SK-N-SH treated with all-trans-retinoic acid at 6 μM for 48 hours (cell line): ENCODE measurements at regions not wholly inside any gene's neighbourhood (a gene's known extent, or its start where the extent isn't known, plus 50 kb on each side); places are given as distances from the start of the nearest gene placed in this dataset.

ENCODE experiments used
- ATAC-seq: fragments of 200-7000 bp; cut with Tn5 transposase; 3 replicates; pipeline ENCODE4 v1.9.1; 2020; ENCODE audit warnings: mild to moderate bottlenecking, moderate library complexity
- ARNTL ChIP-seq: fragments of 450-650 bp; formaldehyde crosslinking; IDR thresholded peaks from 2 replicates; pipeline ENCODE4 v1.5.0; 2020; ENCODE audit warnings: low read depth, mild to moderate bottlenecking, moderate library complexity, borderline replicate concordance
- BACH2 ChIP-seq: fragments of 250-450 bp; sonication (Bioruptor Pico); IDR thresholded peaks from 2 replicates; pipeline ENCODE4 v1.9.0; 2021; ENCODE audit warnings: mild to moderate bottlenecking, borderline replicate concordance
- CREB5 ChIP-seq: fragments of 250-450 bp; sonication (Bioruptor Pico); IDR thresholded peaks from 2 replicates; pipeline ENCODE4 v1.5.1; 2020; ENCODE audit warnings: low read depth, mild to moderate bottlenecking, moderate library complexity
- CSDC2 ChIP-seq: fragments of 250-450 bp; sonication (Bioruptor Pico); IDR thresholded peaks from 2 replicates; pipeline ENCODE4 v1.5.0; 2020; ENCODE audit warnings: mild to moderate bottlenecking, moderate library complexity
- CSRNP3 ChIP-seq: fragments of 250-450 bp; sonication (Bioruptor Pico); IDR thresholded peaks from 2 replicates; pipeline ENCODE4 v1.5.1; 2021; ENCODE audit warnings: mild to moderate bottlenecking, moderate library complexity
- ESRRG ChIP-seq: fragments of 250-450 bp; sonication (Bioruptor Pico); IDR thresholded peaks from 2 replicates; pipeline ENCODE4 v1.6.1; 2021; ENCODE audit warnings: mild to moderate bottlenecking
- GLIS3 ChIP-seq: fragments of 250-450 bp; sonication (Bioruptor Pico); IDR thresholded peaks from 2 replicates; pipeline ENCODE4 v1.5.0; 2020; ENCODE audit warnings: mild to moderate bottlenecking, moderate library complexity
- ISL1 ChIP-seq: fragments of 250-450 bp; sonication (Bioruptor Pico); IDR thresholded peaks from 2 replicates; pipeline ENCODE4 v2.1.2; 2022; ENCODE audit warnings: mild to moderate bottlenecking, moderate library complexity
- OSR1 ChIP-seq: fragments of 250-450 bp; sonication (Bioruptor Pico); IDR thresholded peaks from 2 replicates; pipeline ENCODE4 v1.8.0; 2022; ENCODE audit warnings: moderate library complexity, mild to moderate bottlenecking, inconsistent platforms
- PATZ1 ChIP-seq: fragments of 250-450 bp; sonication (Bioruptor Pico); IDR thresholded peaks from 2 replicates; pipeline ENCODE4 v1.8.0; 2020; ENCODE audit warnings: mild to moderate bottlenecking, moderate library complexity, borderline replicate concordance
- POU6F1 ChIP-seq: fragments of 250-450 bp; sonication (Bioruptor Pico); IDR thresholded peaks from 2 replicates; pipeline ENCODE4 v1.8.0; 2021; ENCODE audit warnings: low read depth, mild to moderate bottlenecking, moderate library complexity, borderline replicate concordance
- PPARA ChIP-seq: fragments of 250-450 bp; sonication (Bioruptor Pico); IDR thresholded peaks from 2 replicates; pipeline ENCODE4 v1.5.0; 2020; ENCODE audit warnings: mild to moderate bottlenecking, borderline replicate concordance
- RARB ChIP-seq: fragments of 250-450 bp; sonication (Bioruptor Pico); IDR thresholded peaks from 2 replicates; pipeline ENCODE4 v1.8.0; 2021; ENCODE audit warnings: mild to moderate bottlenecking, moderate library complexity
- SNAI2 ChIP-seq: fragments of 250-450 bp; sonication (Bioruptor Pico); IDR thresholded peaks from 2 replicates; pipeline ENCODE4 v1.5.0; 2020; ENCODE audit warnings: mild to moderate bottlenecking, moderate library complexity
- TCF4 ChIP-seq: fragments of 250-450 bp; sonication (Bioruptor Pico); IDR thresholded peaks from 2 replicates; pipeline ENCODE4 v1.8.0; 2021; ENCODE audit warnings: mild to moderate bottlenecking, moderate library complexity, borderline replicate concordance
- TOX ChIP-seq: fragments of 250-450 bp; sonication (Bioruptor Pico); IDR thresholded peaks from 2 replicates; pipeline ENCODE4 v1.8.0; 2021; ENCODE audit warnings: mild to moderate bottlenecking, moderate library complexity, borderline replicate concordance
- TSHZ2 ChIP-seq: fragments of 250-450 bp; sonication (Bioruptor Pico); IDR thresholded peaks from 2 replicates; pipeline ENCODE4 v1.5.0; 2020; ENCODE audit warnings: mild to moderate bottlenecking, moderate library complexity
- ZC3H10 ChIP-seq: fragments of 250-450 bp; sonication (Bioruptor Pico); IDR thresholded peaks from 2 replicates; pipeline ENCODE4 v1.5.1; 2021; ENCODE audit warnings: mild to moderate bottlenecking, moderate library complexity
- ZFP3 ChIP-seq: fragments of 250-450 bp; sonication (Bioruptor Pico); IDR thresholded peaks from 2 replicates; pipeline ENCODE4 v1.5.0; 2020; ENCODE audit warnings: mild to moderate bottlenecking, moderate library complexity
- ZNF565 ChIP-seq: fragments of 450-650 bp; formaldehyde crosslinking; conservative IDR thresholded peaks from 2 replicates; pipeline ENCODE4 v1.5.0; 2020; ENCODE audit warnings: low read depth, mild to moderate bottlenecking, moderate library complexity
- ZNF70 ChIP-seq: fragments of 450-650 bp; formaldehyde crosslinking; IDR thresholded peaks from 2 replicates; pipeline ENCODE4 v1.5.0; 2020; ENCODE audit warnings: mild to moderate bottlenecking, moderate library complexity
- ZNF8 ChIP-seq: fragments of 450-650 bp; formaldehyde crosslinking; IDR thresholded peaks from 2 replicates; pipeline ENCODE4 v1.5.0; 2020; ENCODE audit warnings: mild to moderate bottlenecking, moderate library complexity

- TF ChIP-seq OSR1 (CRISPR knock-in tag) (no peak), RARB (no peak), GLIS3 (CRISPR knock-in tag) (no peak), CSRNP3 (CRISPR knock-in tag) (no peak), PPARA (CRISPR knock-in tag) (no peak), POU6F1 (CRISPR knock-in tag) (no peak)
- TF ChIP-seq, all 23 proteins: peak for 0
- ATAC-seq = no peak; the same call in 2 of the 3 replicates
These were observed 197.9 kb upstream of the BMPER start for GRCh38 chr7:33707427-33707826.

- no peak for ATAC-seq
- TF ChIP-seq CREB5 (CRISPR knock-in tag) (no peak), RARB (no peak), TSHZ2 (CRISPR knock-in tag) (no peak), OSR1 (CRISPR knock-in tag) (no peak), SNAI2 (no peak), POU6F1 (CRISPR knock-in tag) (no peak), ZFP3 (CRISPR knock-in tag) (no peak), TCF4 (CRISPR knock-in tag) (no peak), ARNTL (CRISPR knock-in tag) (no peak), ISL1 (no peak), PPARA (CRISPR knock-in tag) (no peak), ZNF565 (CRISPR knock-in tag) (no peak), PATZ1 (CRISPR knock-in tag) (no peak)
These were observed 194.7 kb upstream of the BMPER start for GRCh38 chr7:33710608-33711007.

GRCh38 chr7:33711231-33712019 lies 193.9 kb upstream of the BMPER start:
- no peak for ATAC-seq
- no peak for TF ChIP-seq CREB5 (CRISPR knock-in tag)
- no peak for TF ChIP-seq ARNTL (CRISPR knock-in tag)
- TF ChIP-seq PPARA (CRISPR knock-in tag) = no peak
- TF ChIP-seq ESRRG = no peak
- TF ChIP-seq TOX (CRISPR knock-in tag) = no peak
- TF ChIP-seq POU6F1 (CRISPR knock-in tag) = no peak
- no peak for TF ChIP-seq ZC3H10 (CRISPR knock-in tag)
- no peak for TF ChIP-seq BACH2 (CRISPR knock-in tag)
- TF ChIP-seq CSDC2 = no peak
- TF ChIP-seq ZNF8 = no peak
- TF ChIP-seq ZFP3 (CRISPR knock-in tag) = no peak
- no peak for TF ChIP-seq ZNF70 (CRISPR knock-in tag)
- TF ChIP-seq SNAI2 = no peak
- no peak for TF ChIP-seq ISL1
- no peak for TF ChIP-seq ZNF565 (CRISPR knock-in tag)
